K562 (cell line): ENCODE measurements at regions not wholly inside any gene's neighbourhood (a gene's known extent, or its start where the extent isn't known, plus 50 kb on each side); places are given as distances from the start of the nearest gene placed in this dataset.

ENCODE experiments used
- POLR2A ChIP-seq: fragments of 450-650 bp; conservative IDR thresholded peaks from 2 replicates; pipeline ENCODE4 v1.6.1; 2016
- RBM39 ChIP-seq: fragments of 200-400 bp; formaldehyde crosslinking; optimal IDR thresholded peaks from 2 replicates; pipeline ENCODE3; 2018; ENCODE audit warnings: low read depth, low read length
- YY1 ChIP-seq, 3 experiments: IDR thresholded peaks; 2 replicates each; pipeline ENCODE4 v1.6.1; 2011; ENCODE audit warnings: low read length in 2 of 3, mild to moderate bottlenecking in 2 of 3, moderate library complexity in 2 of 3, borderline replicate concordance in 1 of 3, control low read depth in 1 of 3, low read depth in 1 of 3; ENCODE audit not compliant: insufficient read depth in 3 of 3, insufficient replicate concordance in 2 of 3, control insufficient read depth in 1 of 3, insufficient read length in 1 of 3; ENCODE audit errors: extremely low read depth in 1 of 3

DNA sequence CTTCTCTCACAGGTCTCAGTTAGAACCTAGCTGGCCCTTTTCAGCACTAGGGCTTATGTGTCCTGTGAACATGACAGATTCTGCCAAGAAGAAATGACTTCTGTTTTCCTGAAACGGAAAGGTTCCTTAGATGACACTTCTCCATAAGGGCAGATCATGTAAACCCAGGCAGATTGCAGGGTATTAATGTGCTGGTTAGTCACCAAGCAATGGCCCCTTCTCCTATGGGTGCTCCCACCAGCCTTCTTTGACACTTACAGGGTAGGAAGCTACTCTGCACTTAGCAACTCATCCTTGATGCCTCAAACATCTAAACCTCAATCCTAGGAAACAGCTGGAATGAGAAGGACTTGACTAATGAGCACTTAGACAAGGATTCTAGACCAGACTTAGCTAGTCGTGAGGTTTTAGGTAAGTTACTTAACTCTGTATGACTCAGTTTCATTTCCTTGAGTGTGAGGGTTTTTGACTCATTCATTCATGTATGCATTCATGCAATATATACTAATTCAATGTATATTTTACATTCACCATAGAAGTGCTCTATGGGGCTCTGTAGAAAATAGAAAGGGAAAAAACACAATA lies 74.1 kb upstream of the PLXNA2 start:
- TF ChIP-seq YY1 (IDR thresholded peaks at IDR 0.05; ENCODE audit: borderline replicate concordance in 1 of 3, control insufficient read depth in 1 of 3, extremely low read depth in 1 of 3, insufficient read depth in 3 of 3, insufficient read length in 1 of 3, insufficient replicate concordance in 2 of 3, low read depth in 1 of 3, low read length in 2 of 3) (no peak), RBM39 (no peak), POLR2A (no peak)
